Right forelimb (tissue), 1 donor: ENCODE measurements at regions not wholly inside any gene's neighbourhood (a gene's known extent, or its start where the extent isn't known, plus 50 kb on each side); places are given as distances from the start of the nearest gene placed in this dataset.

ENCODE experiments used
- DNase-seq: peaks from one replicate; pipeline ENCODE4 v3.0.0-alpha.2; 2018

- no peak for DNase-seq
These were observed 55.4 kb upstream of the GREM2 start for GRCh38 chr1:240667351-240667750.

GRCh38 chr1:240666568-240667198 is 54.7 kb upstream of the GREM2 start:
- DNase-seq: no peak

- DNase-seq: no peak
These were observed 51.4 kb upstream of the GREM2 start for GRCh38 chr1:240663169-240663879.
